GM19452 (cell line): ENCODE measurements at regions not wholly inside any gene's neighbourhood (a gene's known extent, or its start where the extent isn't known, plus 50 kb on each side); places are given as distances from the start of the nearest gene placed in this dataset.
"Not testable (repeated sequence)": the region's sequence is repeated elsewhere in the genome, so short reads cannot be mapped to it uniquely, and the experiment has no call there.

Source experiments
- ATAC-seq: cut with Tn5 transposase; IDR thresholded peaks from one replicate; pipeline ENCODE4 v1.9.1; 2021; ENCODE audit not compliant: unreplicated experiment

- ATAC-seq = no peak
Observed at GRCh38 chr5:57002959-57003485, 51.1 kb upstream of the MIER3 start.

GRCh38 chr5:57003566-57003965 is 51.6 kb upstream of the MIER3 start:
- not testable (repeated sequence) for ATAC-seq

GRCh38 chr5:57004800-57005199 is 52.9 kb upstream of the MIER3 start:
- ATAC-seq = no peak

GRCh38 chr5:57007344-57007743 is 55.4 kb upstream of the MIER3 start:
- ATAC-seq = peak; percentile 86

GRCh38 chr5:57009811-57010210 is 57.9 kb upstream of the MIER3 start:
- ATAC-seq = no peak

- ATAC-seq = no peak
Observed at GRCh38 chr5:57010786-57011185, 58.9 kb upstream of the MIER3 start.

- no peak for ATAC-seq
Observed at GRCh38 chr5:57012511-57012910, 60.6 kb upstream of the MIER3 start.

GRCh38 chr5:57025961-57026360 is 74.0 kb upstream of the MIER3 start:
- ATAC-seq = no peak

- ATAC-seq = no peak
Observed at GRCh38 chr5:57028161-57028560, 76.2 kb upstream of the MIER3 start.

GRCh38 chr5:57032151-57032551 is 80.2 kb upstream of the MIER3 start:
- no peak for ATAC-seq

- ATAC-seq = no peak
Observed at GRCh38 chr5:57033103-57033502, 81.2 kb upstream of the MIER3 start.

- ATAC-seq = no peak
Observed at GRCh38 chr5:57033503-57033902, 81.6 kb upstream of the MIER3 start.

- ATAC-seq = no peak
Observed at GRCh38 chr5:57034201-57034916, 82.4 kb upstream of the MIER3 start.

- ATAC-seq = no peak
Observed at GRCh38 chr5:57035955-57036354, 84.0 kb upstream of the MIER3 start.

GRCh38 chr5:57036761-57037160 is 84.8 kb upstream of the MIER3 start:
- ATAC-seq = no peak

- ATAC-seq = no peak
Observed at GRCh38 chr5:57037355-57037754, 85.4 kb upstream of the MIER3 start.

- no peak for ATAC-seq
Observed at GRCh38 chr5:57041570-57041969, 89.6 kb upstream of the MIER3 start.

- ATAC-seq = no peak
Observed at GRCh38 chr5:57042524-57042931, 90.6 kb upstream of the MIER3 start.

- no peak for ATAC-seq
Observed at GRCh38 chr5:57054135-57054534, 102.2 kb upstream of the MIER3 start.

- no peak for ATAC-seq
Observed at GRCh38 chr5:57054671-57055070, 102.7 kb upstream of the MIER3 start.

GRCh38 chr5:57055731-57056130 is 103.8 kb upstream of the MIER3 start:
- no peak for ATAC-seq

GRCh38 chr5:57063773-57064172 is 110.1 kb upstream of the GPBP1 start:
- no peak for ATAC-seq
